ENCODE measurements at regions not wholly inside any gene's neighbourhood (a gene's known extent, or its start where the extent isn't known, plus 50 kb on each side); places are given as distances from the start of the nearest gene placed in this dataset.

DNA sequence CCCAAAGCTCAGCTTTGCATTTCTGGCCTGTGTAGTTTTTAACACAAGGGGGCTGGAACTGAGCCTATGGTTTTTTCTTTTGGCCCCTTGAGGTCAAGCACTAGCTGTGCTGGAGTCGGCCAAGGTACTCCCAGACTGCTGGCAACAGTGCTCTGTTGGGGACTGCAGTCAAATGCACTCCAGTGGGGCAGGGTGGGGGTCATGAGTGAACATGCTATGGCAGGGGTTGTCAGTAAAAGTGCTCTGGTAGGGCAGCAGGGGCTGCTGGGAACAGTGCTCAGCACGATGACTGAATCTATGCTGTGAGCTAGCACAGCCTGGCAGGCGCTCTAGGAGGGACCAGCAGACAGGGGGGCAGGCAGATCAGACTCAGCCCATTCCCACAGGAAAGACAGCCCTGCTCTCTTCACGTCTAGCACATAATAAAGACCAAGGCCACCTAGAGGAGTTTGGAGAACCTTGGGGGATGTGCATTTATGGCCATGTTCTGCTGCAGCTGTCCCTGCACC, 55.0 kb upstream of the CERS6 start:
- no peak overlapping the region for H3K9ac ChIP-seq (ENCODE audit: low read length)
- no peak for TF ChIP-seq EZH2phosphoT487 (IDR thresholded peaks at IDR 0.05; ENCODE audit: low read length)
- TF ChIP-seq EZH2 (optimal IDR thresholded peaks at IDR 0.05; ENCODE audit: low read depth, low read length) = no peak
- TF ChIP-seq, protein P1, sequence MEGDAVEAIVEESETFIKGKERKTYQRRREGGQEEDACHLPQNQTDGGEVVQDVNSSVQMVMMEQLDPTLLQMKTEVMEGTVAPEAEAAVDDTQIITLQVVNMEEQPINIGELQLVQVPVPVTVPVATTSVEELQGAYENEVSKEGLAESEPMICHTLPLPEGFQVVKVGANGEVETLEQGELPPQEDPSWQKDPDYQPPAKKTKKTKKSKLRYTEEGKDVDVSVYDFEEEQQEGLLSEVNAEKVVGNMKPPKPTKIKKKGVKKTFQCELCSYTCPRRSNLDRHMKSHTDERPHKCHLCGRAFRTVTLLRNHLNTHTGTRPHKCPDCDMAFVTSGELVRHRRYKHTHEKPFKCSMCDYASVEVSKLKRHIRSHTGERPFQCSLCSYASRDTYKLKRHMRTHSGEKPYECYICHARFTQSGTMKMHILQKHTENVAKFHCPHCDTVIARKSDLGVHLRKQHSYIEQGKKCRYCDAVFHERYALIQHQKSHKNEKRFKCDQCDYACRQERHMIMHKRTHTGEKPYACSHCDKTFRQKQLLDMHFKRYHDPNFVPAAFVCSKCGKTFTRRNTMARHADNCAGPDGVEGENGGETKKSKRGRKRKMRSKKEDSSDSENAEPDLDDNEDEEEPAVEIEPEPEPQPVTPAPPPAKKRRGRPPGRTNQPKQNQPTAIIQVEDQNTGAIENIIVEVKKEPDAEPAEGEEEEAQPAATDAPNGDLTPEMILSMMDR (IDR thresholded peaks at IDR 0.05; ENCODE audit: low read length) = no peak

DNA sequence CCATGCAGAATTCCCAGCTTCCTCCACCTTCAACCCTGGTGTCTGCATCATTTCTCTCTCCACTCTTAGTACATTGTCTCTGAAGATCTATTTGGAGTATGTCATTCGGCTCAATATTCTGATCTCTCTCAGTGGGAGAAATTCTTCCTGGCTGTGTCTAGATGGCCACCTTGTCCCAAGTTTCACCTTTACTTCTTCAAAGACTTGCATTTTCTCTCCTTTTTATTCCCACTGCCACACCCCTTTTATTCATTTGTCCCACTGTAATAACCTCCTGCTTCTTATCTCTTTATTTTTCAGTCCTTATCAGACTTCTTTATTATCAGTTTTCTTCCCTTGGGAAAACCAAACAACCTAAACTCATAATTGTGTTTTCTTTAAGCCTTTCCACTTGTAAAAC, 54.3 kb upstream of the CERS6 start:
- no peak overlapping the region for H3K9ac ChIP-seq (ENCODE audit: low read length)
- H3K27me3 ChIP-seq (replicated peaks; ENCODE audit: insufficient read depth, low read length) = no peaks in the 10 kb centered on the region
- H3K36me3 ChIP-seq (replicated peaks; ENCODE audit: insufficient read depth, low read length) = no peaks in the 10 kb centered on the region
- TF ChIP-seq, protein P1 (IDR thresholded peaks at IDR 0.05; ENCODE audit: low read length) = no peak
- TF ChIP-seq EZH2phosphoT487 (IDR thresholded peaks at IDR 0.05; ENCODE audit: low read length) (no peak), EZH2 (optimal IDR thresholded peaks at IDR 0.05; ENCODE audit: low read depth, low read length) (no peak)
- no peak for DNase-seq
- H3K27ac ChIP-seq (ENCODE audit: low read length) = no peak overlapping the region
- no peaks in the 10 kb centered on the region for H3K79me2 ChIP-seq (ENCODE audit: low read length)
- H4K20me1 ChIP-seq (ENCODE audit: insufficient read depth, low read length) = no peaks in the 10 kb centered on the region
- no peaks in the 10 kb centered on the region for H3F3A ChIP-seq (ENCODE audit: insufficient read depth, low read length)
- H3K9me2 ChIP-seq (replicated peaks; ENCODE audit: insufficient read depth, low read length) = no peaks in the 10 kb centered on the region
- H3K4me1 ChIP-seq (ENCODE audit: low read length) = no peaks in the 10 kb centered on the region
- H2AFZ ChIP-seq (ENCODE audit: low read length) = no peak overlapping the region
- no peak overlapping the region for H3K4me3 ChIP-seq (ENCODE audit: low read length)
- H3K9me3 ChIP-seq (replicated peaks; ENCODE audit: insufficient read depth, low read length) = no peaks in the 10 kb centered on the region
- no peak overlapping the region for H3K4me2 ChIP-seq (ENCODE audit: low read depth, low read length)

More for the DNA sequence above, 55.0 kb upstream of the CERS6 start:
- no peaks in the 10 kb centered on the region for H3K79me2 ChIP-seq (ENCODE audit: low read length)
- no peaks in the 10 kb centered on the region for H3K36me3 ChIP-seq (replicated peaks; ENCODE audit: insufficient read depth, low read length)
- no peak overlapping the region for H3K4me3 ChIP-seq (ENCODE audit: low read length)
- no peak for DNase-seq
- H3K27ac ChIP-seq (ENCODE audit: low read length) = no peak overlapping the region
- H3K4me2 ChIP-seq (ENCODE audit: low read depth, low read length) = no peak overlapping the region
- no peaks in the 10 kb centered on the region for H3K4me1 ChIP-seq (ENCODE audit: low read length)
- H4K20me1 ChIP-seq (ENCODE audit: insufficient read depth, low read length) = no peaks in the 10 kb centered on the region
- no peaks in the 10 kb centered on the region for H3K9me3 ChIP-seq (replicated peaks; ENCODE audit: insufficient read depth, low read length)
- no peak overlapping the region for H2AFZ ChIP-seq (ENCODE audit: low read length)
- no peaks in the 10 kb centered on the region for H3K27me3 ChIP-seq (replicated peaks; ENCODE audit: insufficient read depth, low read length)
- H3F3A ChIP-seq (ENCODE audit: insufficient read depth, low read length) = no peaks in the 10 kb centered on the region
- H3K9me2 ChIP-seq (replicated peaks; ENCODE audit: insufficient read depth, low read length) = no peaks in the 10 kb centered on the region

DNA sequence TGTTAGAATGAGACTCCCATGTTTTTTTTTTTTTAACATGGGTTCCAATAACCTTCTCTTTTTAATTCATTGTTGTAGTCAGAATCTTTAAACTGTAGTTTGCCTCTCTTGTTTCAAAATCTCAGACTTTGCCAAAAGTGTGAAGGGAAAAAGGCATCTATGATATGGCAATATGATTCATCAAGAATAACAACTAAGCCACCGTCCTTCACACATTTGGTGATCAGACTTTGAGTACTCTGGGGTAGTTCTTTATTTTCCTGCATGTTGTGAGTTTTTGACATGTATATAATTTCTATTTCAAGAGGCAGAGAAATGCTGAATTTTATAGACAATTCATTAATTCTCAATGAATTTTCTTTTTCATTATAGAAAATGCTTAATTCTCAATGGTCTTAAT, 53.5 kb upstream of the CERS6 start:
- Histone ChIP-seq H3K4me1 (ENCODE audit: low read length) (no peaks in the 10 kb centered on the region), H3K79me2 (ENCODE audit: low read length) (no peaks in the 10 kb centered on the region), H3F3A (ENCODE audit: insufficient read depth, low read length) (no peaks in the 10 kb centered on the region), H3K9me2 (replicated peaks; ENCODE audit: insufficient read depth, low read length) (no peaks in the 10 kb centered on the region), H3K36me3 (replicated peaks; ENCODE audit: insufficient read depth, low read length) (no peaks in the 10 kb centered on the region), H3K9ac (ENCODE audit: low read length) (no peak overlapping the region), H3K4me2 (ENCODE audit: low read depth, low read length) (no peak overlapping the region), H3K9me3 (replicated peaks; ENCODE audit: insufficient read depth, low read length) (no peaks in the 10 kb centered on the region), H3K4me3 (ENCODE audit: low read length) (no peak overlapping the region), H2AFZ (ENCODE audit: low read length) (no peak overlapping the region), H4K20me1 (ENCODE audit: insufficient read depth, low read length) (no peaks in the 10 kb centered on the region), H3K27me3 (replicated peaks; ENCODE audit: insufficient read depth, low read length) (no peaks in the 10 kb centered on the region), H3K27ac (ENCODE audit: low read length) (no peak overlapping the region)
- TF ChIP-seq EZH2 (optimal IDR thresholded peaks at IDR 0.05; ENCODE audit: low read depth, low read length) = no peak
- TF ChIP-seq, protein P1 (IDR thresholded peaks at IDR 0.05; ENCODE audit: low read length) = no peak
- no peak for DNase-seq
